Stomach (tissue), 4 donors: ENCODE measurements at regions not wholly inside any gene's neighbourhood (a gene's known extent, or its start where the extent isn't known, plus 50 kb on each side); places are given as distances from the start of the nearest gene placed in this dataset.

Experiments
- POLR2A ChIP-seq, 4 donors: fragments of 450-650 bp; IDR thresholded peaks; one replicate each; pipeline ENCODE4 v1.6.1; 2016; ENCODE audit warnings: antibody characterized with exemption in 4 of 4, control low read depth in 2 of 4, mild to moderate bottlenecking in 1 of 4, moderate library complexity in 1 of 4
- POLR2AphosphoS5 ChIP-seq, 3 donors: sonication (generic); formaldehyde crosslinking; IDR thresholded peaks; one replicate each; pipeline ENCODE4 v1.6.1; 2016; ENCODE audit warnings: antibody characterized with exemption in 3 of 3
- TF ChIP-seq, protein P1 (sequence below), 7 experiments: fragments of 450-650 bp in 4 of 7; fragments of 200-600 bp in 3 of 7; sonication (generic) in 3 of 7; IDR thresholded peaks; one replicate each; pipeline ENCODE4 v1.5.1; 2016 to 2019; ENCODE audit warnings: antibody characterized with exemption in 7 of 7, control low read depth in 2 of 7, mild to moderate bottlenecking in 1 of 7

- TF ChIP-seq, protein P1, sequence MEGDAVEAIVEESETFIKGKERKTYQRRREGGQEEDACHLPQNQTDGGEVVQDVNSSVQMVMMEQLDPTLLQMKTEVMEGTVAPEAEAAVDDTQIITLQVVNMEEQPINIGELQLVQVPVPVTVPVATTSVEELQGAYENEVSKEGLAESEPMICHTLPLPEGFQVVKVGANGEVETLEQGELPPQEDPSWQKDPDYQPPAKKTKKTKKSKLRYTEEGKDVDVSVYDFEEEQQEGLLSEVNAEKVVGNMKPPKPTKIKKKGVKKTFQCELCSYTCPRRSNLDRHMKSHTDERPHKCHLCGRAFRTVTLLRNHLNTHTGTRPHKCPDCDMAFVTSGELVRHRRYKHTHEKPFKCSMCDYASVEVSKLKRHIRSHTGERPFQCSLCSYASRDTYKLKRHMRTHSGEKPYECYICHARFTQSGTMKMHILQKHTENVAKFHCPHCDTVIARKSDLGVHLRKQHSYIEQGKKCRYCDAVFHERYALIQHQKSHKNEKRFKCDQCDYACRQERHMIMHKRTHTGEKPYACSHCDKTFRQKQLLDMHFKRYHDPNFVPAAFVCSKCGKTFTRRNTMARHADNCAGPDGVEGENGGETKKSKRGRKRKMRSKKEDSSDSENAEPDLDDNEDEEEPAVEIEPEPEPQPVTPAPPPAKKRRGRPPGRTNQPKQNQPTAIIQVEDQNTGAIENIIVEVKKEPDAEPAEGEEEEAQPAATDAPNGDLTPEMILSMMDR (IDR thresholded peaks at IDR 0.05) = no peak
- TF ChIP-seq POLR2A (IDR thresholded peaks at IDR 0.05) (no peak), POLR2AphosphoS5 (IDR thresholded peaks at IDR 0.05) (no peak)
Observed at GRCh38 chr2:58475756-58476155, 234.6 kb upstream of the FANCL start.
